H9 (cell line): ENCODE measurements at regions not wholly inside any gene's neighbourhood (a gene's known extent, or its start where the extent isn't known, plus 50 kb on each side); places are given as distances from the start of the nearest gene placed in this dataset.

Source experiments
- DNase-seq: peaks from one replicate; pipeline ENCODE4 v3.0.0-alpha.2; 2017
- H2AFZ ChIP-seq: one replicate; pipeline ENCODE4 v1.6.1; 2013; ENCODE audit warnings: mild to moderate bottlenecking, low read length, control low read depth, moderate library complexity
- H2AK5ac ChIP-seq: 2 replicates; pipeline ENCODE4 v1.6.1; 2013; ENCODE audit warnings: low read length, control low read depth, mixed read lengths; ENCODE audit not compliant: insufficient read length
- H2BK120ac ChIP-seq: one replicate; pipeline ENCODE4 v1.6.1; 2013; ENCODE audit warnings: low read depth, mild to moderate bottlenecking, low read length, control low read depth, inconsistent platforms; ENCODE audit not compliant: poor library complexity, severe bottlenecking
- H2BK12ac ChIP-seq: 2 replicates; pipeline ENCODE4 v1.6.1; 2013; ENCODE audit warnings: low read length, control low read depth, mixed read lengths, low read depth; ENCODE audit not compliant: insufficient read length
- H2BK15ac ChIP-seq: 2 replicates; pipeline ENCODE4 v1.6.1; 2013; ENCODE audit warnings: low read depth, low read length, control low read depth
- H2BK20ac ChIP-seq: one replicate; pipeline ENCODE4 v1.6.1; 2013; ENCODE audit warnings: low read depth, mild to moderate bottlenecking, low read length, control low read depth, inconsistent platforms; ENCODE audit not compliant: poor library complexity, severe bottlenecking
- H2BK5ac ChIP-seq: 2 replicates; pipeline ENCODE4 v1.6.1; 2013; ENCODE audit warnings: low read length, control low read depth, mixed read lengths; ENCODE audit not compliant: insufficient read length
- H3K14ac ChIP-seq: 2 replicates; pipeline ENCODE4 v1.6.1; 2013; ENCODE audit warnings: low read length, control low read depth; ENCODE audit not compliant: insufficient read depth
- H3K18ac ChIP-seq: 2 replicates; pipeline ENCODE4 v1.6.1; 2013; ENCODE audit warnings: low read depth, mild to moderate bottlenecking, mixed read lengths, low read length, control low read depth; ENCODE audit not compliant: insufficient read length
- H3K23ac ChIP-seq: 2 replicates; pipeline ENCODE4 v1.6.1; 2013; ENCODE audit warnings: low read length, control low read depth, mixed read lengths, low read depth; ENCODE audit not compliant: insufficient read length
- H3K23me2 ChIP-seq: 2 replicates; pipeline ENCODE4 v1.6.1; 2013; ENCODE audit warnings: low read depth, mild to moderate bottlenecking, mixed read lengths, low read length, control low read depth; ENCODE audit not compliant: insufficient read length, poor library complexity, severe bottlenecking
- H3K27ac ChIP-seq: 2 replicates; pipeline ENCODE4 v1.5.1; 2013; ENCODE audit warnings: low read length, control low read depth, mixed read lengths, low read depth; ENCODE audit not compliant: insufficient read length
- H3K27me3 ChIP-seq: 2 replicates; pipeline ENCODE4 v1.6.1; 2013; ENCODE audit warnings: low read length, control low read depth, inconsistent platforms; ENCODE audit not compliant: insufficient read depth
- H3K4ac ChIP-seq: 2 replicates; pipeline ENCODE4 v1.6.1; 2013; ENCODE audit warnings: low read depth, mild to moderate bottlenecking, control low read depth, inconsistent platforms, low read length, moderate library complexity
- H3K4me1 ChIP-seq: 2 replicates; pipeline ENCODE4 v1.6.1; 2013; ENCODE audit warnings: low read length, control low read depth, inconsistent platforms; ENCODE audit not compliant: insufficient read depth
- H3K4me2 ChIP-seq: 2 replicates; pipeline ENCODE4 v1.6.1; 2013; ENCODE audit warnings: low read length, control low read depth, mixed read lengths; ENCODE audit not compliant: insufficient read length, insufficient read depth
- H3K56ac ChIP-seq: 2 replicates; pipeline ENCODE4 v1.6.1; 2013; ENCODE audit warnings: low read depth, mild to moderate bottlenecking, mixed read lengths, low read length, control low read depth; ENCODE audit not compliant: insufficient read length
- H3K79me1 ChIP-seq: 2 replicates; pipeline ENCODE4 v1.6.1; 2013; ENCODE audit warnings: low read depth, mild to moderate bottlenecking, moderate library complexity, low read length, control low read depth, inconsistent platforms; ENCODE audit not compliant: insufficient read depth, poor library complexity, severe bottlenecking
- H3K79me2 ChIP-seq: 2 replicates; pipeline ENCODE4 v1.6.1; 2013; ENCODE audit warnings: low read length, control low read depth, inconsistent platforms; ENCODE audit not compliant: insufficient read depth
- H3K9ac ChIP-seq: 2 replicates; pipeline ENCODE4 v1.6.1; 2013; ENCODE audit warnings: low read length, control low read depth, mixed read lengths; ENCODE audit not compliant: insufficient read length; ENCODE audit errors: extremely low read depth
- H3K9me3 ChIP-seq: one replicate; pipeline ENCODE4 v1.6.1; 2013; ENCODE audit warnings: low read depth, low read length, inconsistent platforms; ENCODE audit not compliant: control insufficient read depth
- H3T11ph ChIP-seq: one replicate; pipeline ENCODE4 v1.6.1; 2013; ENCODE audit warnings: mild to moderate bottlenecking, low read length, control low read depth, inconsistent platforms
- H4K20me1 ChIP-seq: one replicate; pipeline ENCODE4 v1.6.1; 2013; ENCODE audit not compliant: control insufficient read depth, insufficient read length, insufficient read depth
- H4K5ac ChIP-seq: 2 replicates; pipeline ENCODE4 v1.6.1; 2013; ENCODE audit warnings: low read depth, mild to moderate bottlenecking, mixed read lengths, low read length, control low read depth; ENCODE audit not compliant: insufficient read length
- H4K8ac ChIP-seq: replicated peaks from 2 replicates; pipeline ENCODE4 v1.6.1; 2013; ENCODE audit warnings: low read length, control low read depth, mixed read lengths, low read depth; ENCODE audit not compliant: insufficient read length
- H4K91ac ChIP-seq: 2 replicates; pipeline ENCODE4 v1.6.1; 2013; ENCODE audit warnings: low read depth, mild to moderate bottlenecking, moderate library complexity, mixed read lengths, low read length, control low read depth; ENCODE audit not compliant: insufficient read length
- H3K27ac Mint-ChIP-seq, 3 experiments: 2 replicates in 2 of 3; 3 replicates in 1 of 3; pipeline ENCODE4 v1.8.0; 2020 to 2021; ENCODE audit warnings: mixed read lengths in 3 of 3, mild to moderate bottlenecking in 1 of 3, moderate library complexity in 1 of 3
- H3K27me3 Mint-ChIP-seq: 2 replicates; pipeline ENCODE4 v1.8.0; 2021; ENCODE audit warnings: low read depth, mild to moderate bottlenecking, moderate library complexity, mixed read lengths
- H3K36me3 Mint-ChIP-seq, 3 experiments: 2 replicates in 2 of 3; 3 replicates in 1 of 3; pipeline ENCODE4 v1.8.0; 2020 to 2021; ENCODE audit warnings: low read depth in 3 of 3, mixed read lengths in 3 of 3; ENCODE audit not compliant: insufficient read depth in 1 of 3
- H3K4me1 Mint-ChIP-seq, 2 experiments: 2 replicates each; pipeline ENCODE4 v1.8.0; 2020; ENCODE audit warnings: mixed read lengths in 2 of 2
- H3K4me3 Mint-ChIP-seq, 2 experiments: 2 replicates in 1 of 2; 3 replicates in 1 of 2; pipeline ENCODE4 v1.8.0; 2020 to 2021; ENCODE audit warnings: mild to moderate bottlenecking in 2 of 2, mixed read lengths in 2 of 2, moderate library complexity in 1 of 2
- H3K9me3 Mint-ChIP-seq, 2 experiments: 2 replicates in 1 of 2; 3 replicates in 1 of 2; pipeline ENCODE4 v1.8.0; 2020; ENCODE audit warnings: mild to moderate bottlenecking in 2 of 2, mixed read lengths in 2 of 2, moderate library complexity in 1 of 2
- CTCF ChIP-seq: fragments of 200-600 bp; sonication (generic); conservative IDR thresholded peaks from 3 replicates; pipeline ENCODE4 v1.8.0; 2021; ENCODE audit warnings: antibody characterized with exemption, mild to moderate bottlenecking
- WGBS: extraction: QIAGEN DNeasy Blood & Tissue Kit; methylation state at CpG from one replicate; pipeline ENCODE4 v1.1.7; 2013; ENCODE audit warnings: missing lambda C conversion rate, low lambda C conversion rate, mixed read lengths; ENCODE audit not compliant: insufficient read length; ENCODE audit errors: extremely low coverage; 5-methylcytosine and 5-hydroxymethylcytosine counted together

GRCh38 chr4:171221181-171221580 lies 592.0 kb upstream of the GALNTL6 start:
- H2BK12ac ChIP-seq: no peak overlapping the region
- H3K4ac ChIP-seq: no peak overlapping the region
- no peak overlapping the region for H2BK20ac ChIP-seq
- H4K5ac ChIP-seq: no peak overlapping the region
- H3T11ph ChIP-seq: no peak overlapping the region
- H2BK5ac ChIP-seq: no peak overlapping the region
- no peak overlapping the region for H2AFZ ChIP-seq
- no peak for TF ChIP-seq CTCF
- no peak overlapping the region for H3K56ac ChIP-seq
- no peaks in the 10 kb centered on the region for H3K9me3 Mint-ChIP-seq
- no peak overlapping the region for H2BK15ac ChIP-seq
- H3K4me1 ChIP-seq: no peaks in the 10 kb centered on the region
- no peaks in the 10 kb centered on the region for H3K79me1 ChIP-seq
- H3K18ac ChIP-seq: no peak overlapping the region
- H2AK5ac ChIP-seq: no peak overlapping the region
- no peak overlapping the region for H3K9ac ChIP-seq
- H3K14ac ChIP-seq: no peak overlapping the region
- no peaks in the 10 kb centered on the region for H3K36me3 Mint-ChIP-seq
- no peak overlapping the region for H3K4me2 ChIP-seq
- WGBS: no CpG with 5 or more reads among the region's 7 CpGs
- H3K9me3 ChIP-seq: no peaks in the 10 kb centered on the region
- no peak overlapping the region for H3K23ac ChIP-seq
- H3K4me3 Mint-ChIP-seq: no peak overlapping the region
- H3K4me1 Mint-ChIP-seq: no peaks in the 10 kb centered on the region
- no peaks in the 10 kb centered on the region for H3K23me2 ChIP-seq
- H3K27me3 Mint-ChIP-seq: no peaks in the 10 kb centered on the region
- no peak overlapping the region for H3K27ac ChIP-seq
- no peak for DNase-seq
- H3K27me3 ChIP-seq: no peaks in the 10 kb centered on the region
- H2BK120ac ChIP-seq: no peak overlapping the region
- H4K91ac ChIP-seq: no peak overlapping the region
- no peak overlapping the region for H4K8ac ChIP-seq
- H4K20me1 ChIP-seq: no peaks in the 10 kb centered on the region
- no peaks in the 10 kb centered on the region for H3K79me2 ChIP-seq
- no peak overlapping the region for H3K27ac Mint-ChIP-seq
